Liver (tissue), 8 donors: ENCODE measurements at regions not wholly inside any gene's neighbourhood (a gene's known extent, or its start where the extent isn't known, plus 50 kb on each side); places are given as distances from the start of the nearest gene placed in this dataset.

Source experiments
- DNase-seq: peaks from one replicate; pipeline ENCODE4 v3.0.0-alpha.2; 2017; ENCODE audit warnings: low spot score
- H3K27ac ChIP-seq, 2 donors: one replicate each; pipeline ENCODE4 v1.7.0; 2013; ENCODE audit warnings: inconsistent platforms in 2 of 2, low read length in 2 of 2, control low read depth in 1 of 2, low read depth in 1 of 2, mild to moderate bottlenecking in 1 of 2
- H3K27me3 ChIP-seq, 4 donors: one replicate each; pipeline versions ENCODE4 v1.6.1 to v1.7.0; 2013; ENCODE audit warnings: low read length in 3 of 4, inconsistent platforms in 1 of 4, mild to moderate bottlenecking in 1 of 4, moderate library complexity in 1 of 4; ENCODE audit not compliant: control insufficient read depth in 4 of 4, insufficient read depth in 4 of 4
- H3K36me3 ChIP-seq, 4 donors: one replicate each; pipeline versions ENCODE4 v1.6.1 to v1.7.0; 2013; ENCODE audit warnings: low read length in 3 of 4, mild to moderate bottlenecking in 3 of 4, low read depth in 1 of 4, moderate library complexity in 1 of 4; ENCODE audit not compliant: control insufficient read depth in 4 of 4, insufficient read depth in 3 of 4
- H3K4me1 ChIP-seq, 4 donors: one replicate each; pipeline versions ENCODE4 v1.6.1 to v1.7.0; 2013; ENCODE audit warnings: low read length in 3 of 4, mild to moderate bottlenecking in 3 of 4, moderate library complexity in 1 of 4; ENCODE audit not compliant: control insufficient read depth in 4 of 4, insufficient read depth in 4 of 4
- H3K4me3 ChIP-seq, 3 donors: one replicate each; pipeline versions ENCODE4 v1.6.1 to v1.7.0; 2013; ENCODE audit warnings: low read length in 3 of 3, control low read depth in 1 of 3, low read depth in 1 of 3, mild to moderate bottlenecking in 1 of 3
- H3K9ac ChIP-seq, 2 donors: one replicate each; pipeline ENCODE4 v1.7.0; 2013; ENCODE audit warnings: low read length in 2 of 2, mild to moderate bottlenecking in 2 of 2, moderate library complexity in 2 of 2, control low read depth in 1 of 2, low read depth in 1 of 2
- H3K9me3 ChIP-seq, 4 donors: one replicate each; pipeline versions ENCODE4 v1.6.1 to v1.7.0; 2013; ENCODE audit warnings: low read length in 3 of 4; ENCODE audit not compliant: control insufficient read depth in 4 of 4
- CTCF ChIP-seq: fragments of 150-350 bp; IDR thresholded peaks from 2 replicates; pipeline ENCODE4 v1.5.1; 2017; ENCODE audit warnings: improper control_type of control experiment, low read depth, low read length; ENCODE audit not compliant: missing input control
- EGR1 ChIP-seq, 2 donors: IDR thresholded peaks; 2 replicates each; pipeline ENCODE4 v1.6.1; 2016 to 2018; ENCODE audit warnings: antibody characterized with exemption in 2 of 2, low read depth in 2 of 2
- FOXA1 ChIP-seq: IDR thresholded peaks from 2 replicates; pipeline ENCODE4 v1.6.1; 2016; ENCODE audit warnings: antibody characterized with exemption
- FOXA2 ChIP-seq: IDR thresholded peaks from 2 replicates; pipeline ENCODE4 v1.6.1; 2016; ENCODE audit warnings: antibody characterized with exemption
- GABPA ChIP-seq, 2 donors: IDR thresholded peaks in 1 of 2; conservative IDR thresholded peaks in 1 of 2; 2 replicates each; pipeline ENCODE4 v1.6.1; 2016; ENCODE audit warnings: antibody characterized with exemption in 2 of 2, mild to moderate bottlenecking in 1 of 2, moderate library complexity in 1 of 2
- HNF4A ChIP-seq, 2 donors: conservative IDR thresholded peaks; 2 replicates each; pipeline ENCODE4 v1.6.1; 2016; ENCODE audit warnings: antibody characterized with exemption in 2 of 2, mild to moderate bottlenecking in 2 of 2
- HNF4G ChIP-seq: IDR thresholded peaks from 2 replicates; pipeline ENCODE4 v1.6.1; 2016; ENCODE audit warnings: antibody characterized with exemption
- JUND ChIP-seq, 2 donors: IDR thresholded peaks; 2 replicates each; pipeline ENCODE4 v1.6.1; 2016; ENCODE audit warnings: antibody characterized with exemption in 2 of 2
- MAX ChIP-seq: IDR thresholded peaks from 2 replicates; pipeline ENCODE4 v1.6.1; 2016; ENCODE audit warnings: antibody characterized with exemption
- NR2F2 ChIP-seq: IDR thresholded peaks from 2 replicates; pipeline ENCODE4 v1.6.1; 2016; ENCODE audit warnings: antibody characterized with exemption
- RAD21 ChIP-seq, 2 donors: IDR thresholded peaks; 2 replicates each; pipeline ENCODE4 v1.6.1; 2016; ENCODE audit warnings: antibody characterized with exemption in 2 of 2, mild to moderate bottlenecking in 2 of 2
- REST ChIP-seq: IDR thresholded peaks from 2 replicates; pipeline ENCODE4 v1.6.1; 2016; ENCODE audit warnings: antibody characterized with exemption, mild to moderate bottlenecking
- RXRA ChIP-seq, 2 donors: IDR thresholded peaks; 2 replicates each; pipeline ENCODE4 v1.6.1; 2017 to 2018; ENCODE audit warnings: antibody characterized with exemption in 2 of 2, mild to moderate bottlenecking in 1 of 2
- SP1 ChIP-seq: IDR thresholded peaks from 2 replicates; pipeline ENCODE4 v1.6.1; 2018; ENCODE audit warnings: antibody characterized with exemption, mild to moderate bottlenecking
- TAF1 ChIP-seq: conservative IDR thresholded peaks from 2 replicates; pipeline ENCODE4 v1.6.1; 2016; ENCODE audit warnings: antibody characterized with exemption, mild to moderate bottlenecking
- YY1 ChIP-seq: IDR thresholded peaks from 2 replicates; pipeline ENCODE4 v1.6.1; 2016; ENCODE audit warnings: antibody characterized with exemption, mild to moderate bottlenecking
- WGBS: extraction: QIAGEN DNeasy Blood & Tissue Kit; methylation state at CpG from one replicate; pipeline ENCODE4 v1.1.7; 2013; 5-methylcytosine and 5-hydroxymethylcytosine counted together
- TF ChIP-seq, protein P1 (sequence below): IDR thresholded peaks from 2 replicates; pipeline ENCODE4 v1.6.1; 2016; ENCODE audit warnings: antibody characterized with exemption
- TF ChIP-seq, protein P2 (sequence below): IDR thresholded peaks from 2 replicates; pipeline ENCODE4 v1.6.1; 2016; ENCODE audit warnings: antibody characterized with exemption
- donor health status: healthy.
- donor health status: healthy.
- donor health status: healthy.
- donor health status: healthy.
- donor health status: healthy.

GRCh38 chr7:70953796-70954195 lies 178.1 kb upstream of the GALNT17 start:
- no peaks in the 10 kb centered on the region for H3K27me3 ChIP-seq
- no peak overlapping the region for H3K9ac ChIP-seq
- H3K4me3 ChIP-seq: no peak overlapping the region
- peaks cover 0 to 1% (median 0%) of the 10 kb centered on the region in 4 donors for H3K9me3 ChIP-seq
- 32% methylated on average over 6 of the region's 6 CpGs for WGBS
- H3K27ac ChIP-seq: no peak overlapping the region
- H3K4me1 ChIP-seq: no peaks in the 10 kb centered on the region
- DNase-seq: no peak
- no peak for TF ChIP-seq JUND (IDR thresholded peaks at IDR 0.05)
- TF ChIP-seq, protein P1, sequence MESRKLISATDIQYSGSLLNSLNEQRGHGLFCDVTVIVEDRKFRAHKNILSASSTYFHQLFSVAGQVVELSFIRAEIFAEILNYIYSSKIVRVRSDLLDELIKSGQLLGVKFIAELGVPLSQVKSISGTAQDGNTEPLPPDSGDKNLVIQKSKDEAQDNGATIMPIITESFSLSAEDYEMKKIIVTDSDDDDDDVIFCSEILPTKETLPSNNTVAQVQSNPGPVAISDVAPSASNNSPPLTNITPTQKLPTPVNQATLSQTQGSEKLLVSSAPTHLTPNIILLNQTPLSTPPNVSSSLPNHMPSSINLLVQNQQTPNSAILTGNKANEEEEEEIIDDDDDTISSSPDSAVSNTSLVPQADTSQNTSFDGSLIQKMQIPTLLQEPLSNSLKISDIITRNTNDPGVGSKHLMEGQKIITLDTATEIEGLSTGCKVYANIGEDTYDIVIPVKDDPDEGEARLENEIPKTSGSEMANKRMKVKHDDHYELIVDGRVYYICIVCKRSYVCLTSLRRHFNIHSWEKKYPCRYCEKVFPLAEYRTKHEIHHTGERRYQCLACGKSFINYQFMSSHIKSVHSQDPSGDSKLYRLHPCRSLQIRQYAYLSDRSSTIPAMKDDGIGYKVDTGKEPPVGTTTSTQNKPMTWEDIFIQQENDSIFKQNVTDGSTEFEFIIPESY: no peak
- no peak for TF ChIP-seq RAD21 (IDR thresholded peaks at IDR 0.05)
- no peak for TF ChIP-seq GABPA (IDR thresholded peaks at IDR 0.05 in 1 of 2, conservative IDR thresholded peaks at IDR 0.05 in 1 of 2)
- TF ChIP-seq TAF1: no peak
- TF ChIP-seq CTCF: no peak
- TF ChIP-seq, protein P2, sequence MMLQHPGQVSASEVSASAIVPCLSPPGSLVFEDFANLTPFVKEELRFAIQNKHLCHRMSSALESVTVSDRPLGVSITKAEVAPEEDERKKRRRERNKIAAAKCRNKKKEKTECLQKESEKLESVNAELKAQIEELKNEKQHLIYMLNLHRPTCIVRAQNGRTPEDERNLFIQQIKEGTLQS: no peak
- no peak for TF ChIP-seq HNF4A (conservative IDR thresholded peaks at IDR 0.05)
- TF ChIP-seq SP1: no peak
- TF ChIP-seq FOXA1: no peak
- TF ChIP-seq NR2F2: no peak
- TF ChIP-seq MAX: no peak
- no peak for TF ChIP-seq EGR1 (IDR thresholded peaks at IDR 0.05; ENCODE audit: low read depth in 2 of 2)
- TF ChIP-seq HNF4G: no peak
- no peak for TF ChIP-seq YY1
- no peak for TF ChIP-seq REST
- TF ChIP-seq RXRA (IDR thresholded peaks at IDR 0.05): no peak
- TF ChIP-seq FOXA2: no peak
- no peaks in the 10 kb centered on the region for H3K36me3 ChIP-seq

GRCh38 chr7:70972693-70973092 lies 159.3 kb upstream of the GALNT17 start:
- peaks cover 0 to 7% (median 2%) of the 10 kb centered on the region in 4 donors for H3K9me3 ChIP-seq
- H3K27ac ChIP-seq: no peak overlapping the region
- no peak overlapping the region for H3K4me3 ChIP-seq
- no peak overlapping the region for H3K9ac ChIP-seq
- H3K4me1 ChIP-seq: no peaks in the 10 kb centered on the region
- H3K27me3 ChIP-seq: no peaks in the 10 kb centered on the region
- no peak for DNase-seq
- no peaks in the 10 kb centered on the region for H3K36me3 ChIP-seq
- TF ChIP-seq FOXA2 (no peak), SP1 (no peak), EGR1 (IDR thresholded peaks at IDR 0.05; ENCODE audit: low read depth in 2 of 2) (no peak), TAF1 (no peak), NR2F2 (no peak), YY1 (no peak), REST (no peak), RXRA (IDR thresholded peaks at IDR 0.05) (no peak), GABPA (IDR thresholded peaks at IDR 0.05 in 1 of 2, conservative IDR thresholded peaks at IDR 0.05 in 1 of 2) (no peak), MAX (no peak)
- TF ChIP-seq, protein P2: no peak
